Activated naive CD4-positive, alpha-beta T cell treated with anti-CD3 and anti-CD28 coated beads, Interleukin-2, amount 50 U/mL, for 16 hours (primary cell): ENCODE measurements at regions not wholly inside any gene's neighbourhood (a gene's known extent, or its start where the extent isn't known, plus 50 kb on each side); places are given as distances from the start of the nearest gene placed in this dataset.
"Not testable (repeated sequence)": the region's sequence is repeated elsewhere in the genome, so short reads cannot be mapped to it uniquely, and the experiment has no call there.

ENCODE experiments used
- DNase-seq: peaks from one replicate; pipeline ENCODE4 v3.0.0-alpha.2; 2020

DNA sequence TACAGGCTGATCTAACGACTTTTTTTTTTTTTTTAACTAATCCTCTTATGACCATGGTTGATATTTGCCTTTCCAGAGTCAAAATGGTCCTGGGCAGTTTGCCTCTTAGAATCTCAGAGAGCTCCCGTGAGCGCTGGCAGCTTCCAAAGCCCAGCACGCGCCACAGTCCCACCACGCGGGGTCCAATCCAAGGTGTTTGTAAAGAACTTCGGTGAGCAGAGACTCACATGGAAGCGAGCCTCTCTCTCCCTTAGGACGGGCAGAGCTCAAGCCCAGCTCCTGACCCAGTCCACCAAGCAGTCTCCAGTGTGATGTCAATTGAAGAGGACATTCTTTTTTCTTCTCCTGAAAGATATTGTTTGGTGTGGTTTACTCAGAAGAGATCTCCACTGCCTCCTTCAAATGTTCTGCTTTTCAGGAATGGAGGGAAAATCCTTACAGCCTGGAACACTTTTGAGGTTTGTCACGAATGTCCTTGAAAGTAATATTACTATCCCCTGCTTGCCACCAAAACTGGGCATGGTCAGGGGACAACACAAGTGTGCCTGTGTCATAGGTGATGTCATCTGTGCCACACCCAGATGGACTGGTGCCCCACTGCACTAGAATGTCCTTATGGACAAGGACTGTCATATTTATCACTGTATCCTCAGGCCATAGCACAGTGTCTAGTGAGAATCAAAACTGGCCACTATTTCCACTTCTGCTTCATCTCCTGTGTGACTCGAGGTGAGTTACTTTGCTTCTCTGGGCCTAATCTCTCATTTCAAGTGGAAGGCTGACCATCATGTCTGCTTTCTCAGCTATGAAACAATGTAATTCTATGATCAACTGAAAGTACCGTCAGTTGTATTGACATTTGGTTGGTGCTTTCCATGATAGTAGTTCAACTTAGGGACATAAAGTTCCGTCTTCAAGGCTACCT, 97.4 kb upstream of the EDEM3 start:
- no peak for DNase-seq

DNA sequence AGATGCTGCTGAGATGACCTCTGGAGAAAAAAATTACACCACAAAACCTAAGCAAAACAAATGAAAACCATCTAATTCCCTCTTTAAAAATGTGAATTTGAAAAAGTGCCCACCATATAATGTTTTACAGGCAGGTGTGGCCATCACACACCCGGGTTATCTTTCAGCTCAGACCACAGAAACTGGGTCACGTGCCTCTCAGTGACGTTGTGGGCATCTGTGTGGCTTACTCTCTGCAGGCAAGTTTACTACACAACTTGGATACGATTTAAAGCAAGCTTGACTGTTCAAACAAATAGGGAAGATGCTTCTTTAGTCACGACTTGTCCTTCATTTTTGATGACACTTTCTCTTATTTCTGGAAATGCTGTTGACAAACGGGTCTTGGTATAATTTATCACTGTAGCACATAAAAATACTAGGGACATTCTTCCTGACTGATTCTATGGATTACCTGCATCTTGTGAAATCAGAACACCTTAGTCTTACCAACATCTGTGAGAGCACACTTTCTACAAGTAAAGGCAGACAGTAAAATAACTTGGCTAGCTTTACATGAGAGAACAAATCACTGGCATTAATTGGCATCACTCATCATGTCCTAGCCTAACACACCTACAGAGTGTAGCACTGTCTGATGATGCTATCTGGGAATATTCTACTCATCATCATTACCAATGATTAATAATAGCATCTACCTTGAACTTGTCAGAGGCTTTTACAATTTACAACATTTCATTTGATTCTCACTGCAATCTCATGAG, 89.3 kb upstream of the EDEM3 start:
- DNase-seq, result no peak

DNA sequence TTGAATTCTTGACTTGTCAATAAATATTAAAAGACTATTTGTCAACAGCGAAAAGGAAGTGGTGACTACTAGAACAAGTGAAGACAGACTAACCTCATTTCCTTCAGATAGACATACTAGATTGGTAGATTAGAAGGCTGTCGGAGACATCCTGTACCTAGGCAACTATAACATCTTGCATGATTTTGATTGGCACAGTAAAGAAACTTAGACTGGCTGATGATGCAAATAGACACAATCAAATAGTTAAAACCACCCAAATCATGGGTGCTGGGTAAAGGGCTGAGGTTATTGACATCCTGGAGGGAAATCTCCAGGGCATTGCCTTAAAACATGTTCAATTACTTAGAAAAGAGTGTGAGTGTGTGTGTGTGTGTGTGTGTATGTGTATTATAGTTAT, 85.9 kb upstream of the EDEM3 start:
- DNase-seq, result no peak

DNA sequence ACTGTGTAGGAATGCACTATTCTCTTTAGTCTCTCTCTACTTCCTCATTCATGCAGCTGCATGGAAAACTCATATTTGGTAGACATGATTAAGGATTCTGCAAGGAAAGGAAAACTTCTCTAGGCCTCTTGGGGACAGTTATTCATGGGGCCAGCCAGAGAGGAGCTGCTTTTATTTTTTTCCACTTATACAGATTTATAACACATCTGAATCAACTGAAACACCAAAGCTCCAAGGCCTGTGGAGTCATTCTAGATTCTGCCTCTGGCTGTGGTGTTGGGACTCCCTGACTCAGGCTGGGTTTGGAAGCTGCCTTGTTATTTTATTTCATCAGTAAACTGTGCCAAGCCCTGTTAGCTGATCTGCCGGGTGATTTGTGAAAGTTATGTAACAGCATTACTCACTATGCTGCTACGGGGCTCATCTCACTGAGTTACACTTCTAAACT, 83.9 kb upstream of the EDEM3 start:
- no peak for DNase-seq

DNA sequence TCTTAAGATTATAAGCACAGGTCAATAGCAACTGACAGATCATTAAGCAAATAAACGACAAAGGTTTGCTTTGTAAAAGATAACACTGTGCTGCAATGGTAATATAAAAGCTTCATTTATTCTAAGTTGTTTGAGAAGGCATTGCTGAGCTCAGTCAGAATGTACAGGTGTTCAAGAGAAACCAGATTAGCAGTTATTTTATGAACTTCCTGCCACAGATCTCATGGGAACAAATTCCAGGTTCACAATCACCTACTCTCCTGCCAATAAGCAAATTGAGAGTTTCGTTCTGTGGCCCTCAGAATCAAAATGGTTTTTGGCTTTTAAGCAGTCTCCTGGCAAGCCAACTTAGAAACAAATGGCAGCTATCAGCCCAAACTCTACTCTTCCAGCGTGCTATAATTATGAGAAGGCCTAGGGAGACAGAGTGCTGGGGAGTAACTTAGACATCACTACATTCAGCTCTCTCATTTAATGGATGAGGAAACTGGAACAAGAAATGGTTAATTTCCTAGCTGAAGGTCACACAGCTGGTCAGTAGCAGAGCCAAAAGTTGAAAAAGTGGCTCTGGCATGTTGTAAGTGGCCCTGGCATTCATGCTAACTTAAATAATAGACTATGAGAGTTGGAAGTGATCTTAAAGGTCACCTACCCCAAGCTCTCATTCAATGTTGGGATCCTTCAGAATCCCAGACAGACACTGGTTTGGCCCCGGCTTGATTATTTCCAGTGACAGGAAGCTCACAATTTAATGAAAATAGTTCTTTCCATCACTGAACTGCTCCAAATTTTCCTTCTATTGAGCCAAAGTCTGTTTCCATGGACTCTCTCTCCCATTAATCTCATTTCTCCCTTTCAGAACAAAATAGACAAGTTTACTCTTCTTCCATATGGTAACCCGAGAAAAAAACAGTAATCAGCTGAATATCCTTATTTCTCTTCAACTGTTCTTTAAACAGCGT, 82.6 kb upstream of the EDEM3 start:
- DNase-seq, result no peak

DNA sequence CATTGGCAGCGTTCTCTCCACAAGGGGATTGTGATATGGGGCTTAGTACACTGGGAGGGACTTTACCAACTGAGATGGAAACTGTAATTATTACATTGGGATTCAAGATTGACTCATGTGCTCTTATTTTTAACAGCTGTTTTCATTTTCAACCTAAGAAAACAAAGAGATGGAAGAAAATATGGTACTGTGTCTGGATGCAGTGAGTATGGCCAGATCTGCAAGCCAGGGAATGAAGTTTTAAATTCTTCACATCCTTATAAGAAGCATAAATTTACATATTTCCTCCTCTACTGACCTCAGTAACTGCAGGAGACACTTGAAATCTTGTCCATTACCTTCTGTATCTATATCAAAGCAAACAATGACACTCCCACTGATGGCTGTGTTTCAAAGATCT, 81.5 kb upstream of the EDEM3 start:
- DNase-seq, result no peak

DNA sequence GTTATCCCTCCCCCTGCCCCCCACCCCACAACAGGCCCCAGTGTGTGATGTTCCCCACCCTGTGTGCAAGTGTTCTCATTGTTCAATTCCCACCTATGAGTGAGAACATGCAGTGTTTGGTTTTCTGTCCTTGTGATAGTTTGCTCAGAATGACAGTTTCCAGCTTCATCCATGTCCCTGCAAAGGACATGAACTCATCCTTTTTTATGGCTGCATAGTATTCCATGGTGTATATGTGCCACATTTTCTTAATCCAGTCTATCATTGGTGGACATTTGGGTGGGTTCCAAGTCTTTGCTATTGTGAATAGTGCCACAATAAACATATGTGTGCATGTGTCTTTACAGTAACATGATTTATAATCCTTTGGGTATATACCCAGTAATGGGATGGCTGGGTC, 79.3 kb upstream of the EDEM3 start:
- not testable (repeated sequence) for DNase-seq

DNA sequence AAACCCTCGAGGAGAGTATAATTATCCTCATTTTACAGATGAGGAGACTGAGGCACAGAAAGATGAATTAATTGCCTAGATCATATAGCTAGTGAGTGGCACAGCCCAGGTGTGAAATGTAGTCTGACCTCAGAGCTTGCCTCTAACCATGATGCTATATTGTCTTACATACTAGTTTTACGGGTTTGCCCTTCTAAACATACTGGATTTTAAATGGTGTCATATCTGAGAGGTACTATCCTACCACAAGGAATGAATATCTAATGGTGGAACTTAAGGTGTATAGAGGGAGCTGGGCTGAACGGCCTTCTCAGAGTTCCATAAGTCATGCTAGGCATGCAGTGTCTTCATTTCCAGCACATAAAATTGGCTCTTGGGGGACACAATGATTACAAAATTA, 77.9 kb upstream of the EDEM3 start:
- DNase-seq, result no peak

DNA sequence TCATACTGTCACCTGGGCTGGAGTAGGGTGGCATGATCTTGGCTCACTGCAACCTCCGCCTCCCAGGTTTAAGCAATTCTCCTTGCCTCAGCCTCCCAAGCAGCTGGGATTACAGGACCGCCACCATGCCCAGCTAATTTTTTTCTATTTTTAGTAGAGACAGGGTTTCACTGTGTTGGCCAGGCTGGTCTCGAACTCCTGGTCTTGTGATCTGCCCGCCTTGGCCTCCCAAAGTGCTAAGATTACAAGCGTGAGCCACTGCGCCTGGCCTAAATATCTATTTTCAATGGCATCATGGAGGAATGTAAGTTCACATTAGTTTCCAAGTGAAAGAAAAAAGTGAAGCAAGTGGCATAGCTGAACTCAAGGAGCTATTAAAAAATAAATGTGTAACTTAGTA, 74.8 kb upstream of the EDEM3 start:
- DNase-seq, result not testable (repeated sequence)

DNA sequence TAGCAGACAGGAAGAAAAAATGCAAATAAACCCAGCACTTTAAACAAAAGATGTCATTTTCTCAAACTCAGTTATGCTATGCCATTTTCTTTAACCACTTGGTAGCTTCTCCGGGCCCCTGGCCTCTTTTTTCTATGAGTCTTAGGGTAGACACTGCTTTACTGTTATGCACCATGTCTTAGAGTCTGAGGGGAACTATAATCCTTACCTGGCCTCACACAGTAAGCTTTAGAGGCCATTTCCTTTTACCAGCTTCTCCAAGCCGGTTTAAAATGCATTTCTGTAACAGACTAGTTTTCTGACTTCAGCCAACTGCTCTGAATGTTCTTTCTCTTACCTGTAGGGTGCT, 73.7 kb upstream of the EDEM3 start:
- no peak for DNase-seq

DNA sequence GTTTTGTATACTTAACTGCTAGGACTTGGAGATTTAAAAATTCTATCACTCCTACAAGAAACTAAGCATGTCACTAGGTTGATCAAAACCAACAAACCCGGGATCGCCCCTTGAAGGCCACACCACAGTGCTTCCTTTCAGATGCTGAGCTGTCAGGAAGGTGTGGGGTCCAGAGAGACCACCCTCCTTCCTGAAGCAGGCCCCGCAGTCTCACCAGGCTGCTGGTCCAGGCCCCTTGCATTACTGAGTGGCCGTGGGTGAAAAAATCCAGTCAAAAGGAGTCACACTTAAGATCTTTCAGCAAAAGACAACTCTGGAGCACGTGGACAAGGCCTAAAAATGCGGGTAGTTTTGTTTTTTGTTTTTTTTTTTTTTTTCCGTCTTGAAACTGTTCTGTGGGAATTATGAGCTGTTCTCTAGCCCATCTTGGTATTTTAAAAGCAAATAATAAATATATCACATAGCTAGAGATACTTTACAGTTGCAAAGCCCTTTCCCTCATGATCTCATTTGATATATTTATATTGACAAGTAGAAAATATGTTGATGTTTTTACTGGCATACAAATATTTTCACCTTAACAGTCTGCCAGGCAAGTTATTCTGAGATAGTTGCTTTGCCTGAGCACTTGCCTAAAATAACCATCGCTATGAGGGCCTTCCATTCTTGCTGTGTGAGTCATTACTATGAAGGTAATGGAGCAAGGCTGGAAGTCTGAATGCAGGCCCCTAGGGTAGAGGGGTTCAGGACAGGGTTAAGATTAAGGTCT, 73.1 kb upstream of the EDEM3 start:
- no peak for DNase-seq

DNA sequence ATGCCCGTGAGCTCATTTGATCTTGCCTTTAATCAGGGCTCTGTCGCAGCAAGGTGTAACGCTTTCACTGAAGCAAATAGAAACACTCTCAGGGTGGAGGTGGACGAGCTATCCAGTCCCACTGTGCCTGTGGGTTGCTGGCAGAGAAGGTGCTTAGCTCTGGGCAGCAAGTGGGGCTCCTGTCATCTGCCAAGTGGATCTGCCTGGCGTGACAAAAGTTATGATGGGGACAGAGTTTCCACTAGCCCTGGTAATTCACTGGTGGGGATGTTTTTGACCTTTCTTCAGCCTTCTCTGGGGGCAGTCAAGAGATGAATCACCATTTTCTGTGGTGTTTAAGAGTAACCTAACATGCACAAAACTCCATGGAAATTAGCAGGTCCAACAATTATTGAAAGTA, 71.3 kb upstream of the EDEM3 start:
- no peak for DNase-seq

DNA sequence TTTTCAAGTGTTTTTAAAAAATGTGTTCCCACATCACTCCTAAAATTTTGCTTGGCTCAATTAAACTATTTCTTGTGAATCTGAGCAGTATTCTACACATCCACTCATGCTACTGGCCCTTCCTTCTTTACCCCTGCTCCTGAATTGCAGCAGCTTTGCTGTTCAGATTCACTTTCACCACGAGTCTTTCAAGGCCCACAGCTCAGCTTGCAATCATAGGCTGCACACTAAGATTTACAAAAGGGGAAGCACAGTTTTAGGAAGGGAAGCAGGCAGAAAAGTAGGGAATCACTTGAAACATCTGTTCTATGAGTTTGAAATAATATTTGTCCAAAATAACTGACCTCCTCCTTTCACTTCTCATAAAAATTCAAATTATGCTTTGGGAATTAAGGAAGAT, 70.9 kb upstream of the EDEM3 start:
- no peak for DNase-seq

DNA sequence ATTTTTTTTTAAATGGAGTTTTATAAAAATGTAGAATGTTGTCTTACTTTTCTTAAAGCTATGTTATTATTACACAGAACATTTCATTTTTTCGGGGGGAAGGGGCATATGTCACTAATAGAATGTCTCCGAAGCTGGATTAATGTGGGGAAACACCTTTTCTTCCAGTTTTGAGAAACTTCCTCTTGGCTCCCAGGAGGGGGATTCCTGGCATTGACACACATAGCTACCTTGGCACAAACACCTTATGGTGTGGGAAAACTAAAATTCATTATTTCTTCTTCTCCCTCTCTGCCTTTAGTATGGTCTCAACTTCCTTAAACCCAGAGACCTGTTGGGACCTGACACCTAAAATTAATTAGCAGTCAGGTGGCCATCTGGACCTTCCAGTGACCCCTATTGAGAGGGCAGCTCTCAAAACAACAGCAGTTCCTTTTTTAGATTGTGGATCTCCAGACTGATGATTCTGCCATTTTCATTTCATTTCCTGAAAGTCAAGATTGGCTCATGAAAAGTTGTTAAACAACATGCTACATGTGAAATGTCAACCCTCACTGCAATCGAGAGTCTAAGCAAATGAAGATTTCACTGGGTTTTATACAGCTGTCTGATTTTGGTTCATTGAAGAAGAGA, 70.1 kb upstream of the EDEM3 start:
- no peak for DNase-seq

DNA sequence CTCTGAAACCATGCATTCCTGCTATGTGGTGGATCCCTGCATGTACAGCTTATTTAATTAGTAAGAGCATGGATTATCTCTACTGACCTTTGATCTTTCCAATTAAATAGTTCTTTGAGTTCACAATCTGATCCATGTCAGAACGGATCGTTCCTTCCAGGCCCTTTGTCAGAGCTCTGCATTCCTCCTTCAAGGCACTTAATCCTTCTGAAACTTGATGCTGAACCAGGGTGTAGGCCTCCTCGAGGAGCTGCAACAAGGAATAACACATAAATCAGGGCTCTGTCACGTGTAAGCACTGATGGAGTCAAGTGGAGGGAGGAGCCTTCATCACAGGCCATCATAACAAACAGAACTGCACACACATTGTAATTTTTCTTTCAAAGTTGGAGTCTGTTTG, 68.4 kb upstream of the EDEM3 start:
- no peak for DNase-seq

DNA sequence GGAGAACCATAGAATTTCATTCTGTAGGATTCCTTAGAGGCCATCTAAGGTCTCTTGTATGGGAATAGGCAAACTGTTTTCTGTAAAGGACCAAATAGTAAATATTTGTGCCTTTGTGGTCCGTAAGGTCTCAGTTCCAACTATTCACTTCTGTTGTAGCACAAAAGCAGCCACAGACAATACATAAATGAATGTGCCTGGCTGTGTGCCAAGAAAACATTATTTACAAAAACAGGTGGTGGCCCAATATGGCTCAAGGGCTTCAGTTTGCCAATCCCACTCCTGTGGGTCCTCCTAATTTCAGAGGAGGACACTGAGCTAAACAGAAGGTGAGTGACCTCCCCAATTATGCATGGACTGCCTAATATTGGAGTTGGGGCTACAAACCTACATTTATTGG, 67.6 kb upstream of the EDEM3 start:
- DNase-seq, result no peak

DNA sequence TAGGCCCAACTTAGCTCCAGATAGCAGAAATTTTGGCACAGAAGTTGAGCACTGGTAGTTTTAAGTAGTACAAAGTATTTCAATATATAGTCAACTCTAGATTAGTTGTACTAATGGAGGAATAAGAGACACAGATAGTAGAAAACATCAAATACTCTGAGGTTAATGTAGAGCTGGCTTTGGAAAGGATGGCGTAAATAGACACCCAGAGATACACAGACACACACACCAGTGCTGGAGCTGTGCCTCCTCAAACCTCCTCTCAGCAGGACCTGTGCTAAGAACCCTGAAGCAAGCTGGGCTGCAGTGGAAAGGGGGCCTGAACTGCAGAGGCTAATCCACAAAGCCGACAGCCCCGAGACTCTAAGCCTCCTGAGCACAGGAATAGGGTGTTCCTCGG, 67.0 kb upstream of the EDEM3 start:
- no peak for DNase-seq

DNA sequence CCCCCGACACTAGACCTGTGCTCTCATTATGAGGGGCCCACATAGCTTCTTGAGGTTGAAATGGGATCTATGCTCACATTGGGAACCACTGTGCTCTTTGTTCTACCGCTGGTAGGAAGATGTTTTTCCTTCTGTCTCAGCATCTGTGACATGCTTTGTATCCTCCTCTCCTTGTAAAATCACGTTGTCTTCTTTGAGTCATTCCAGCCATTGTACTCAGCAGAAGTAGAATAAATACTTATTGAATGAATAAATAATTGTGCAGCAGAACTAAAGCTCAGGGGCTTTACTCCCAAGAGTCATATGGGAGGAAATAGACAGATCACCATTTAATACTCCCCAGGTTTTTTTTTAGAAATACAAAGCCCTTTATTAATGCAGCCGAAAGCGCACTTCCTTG, 66.3 kb upstream of the EDEM3 start:
- no peak for DNase-seq

DNA sequence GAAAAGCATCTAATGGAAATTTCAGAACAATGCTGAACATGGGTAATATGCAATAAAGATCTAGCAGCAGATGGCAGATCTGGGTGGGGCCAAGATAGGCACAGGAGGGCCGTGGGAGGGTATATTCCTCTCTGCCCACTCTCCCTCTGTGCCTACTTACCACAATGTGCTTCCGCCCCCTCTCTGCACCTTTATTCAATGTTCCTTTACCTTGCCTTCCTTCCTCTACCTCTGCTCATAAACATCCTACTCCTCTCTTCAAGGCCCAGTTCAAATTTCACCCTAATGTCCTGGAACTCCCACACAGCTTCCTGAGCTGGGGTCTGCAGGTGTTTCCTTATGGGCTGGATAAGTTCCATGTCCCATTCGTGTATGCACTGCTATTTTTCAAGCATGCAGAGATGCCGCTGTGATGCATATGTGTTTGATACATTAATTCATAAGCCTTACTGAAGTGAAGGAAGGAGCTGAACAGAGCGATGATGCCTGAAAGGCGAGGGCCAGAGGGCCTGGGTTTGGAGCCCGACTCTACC, 65.6 kb upstream of the EDEM3 start:
- no peak for DNase-seq

DNA sequence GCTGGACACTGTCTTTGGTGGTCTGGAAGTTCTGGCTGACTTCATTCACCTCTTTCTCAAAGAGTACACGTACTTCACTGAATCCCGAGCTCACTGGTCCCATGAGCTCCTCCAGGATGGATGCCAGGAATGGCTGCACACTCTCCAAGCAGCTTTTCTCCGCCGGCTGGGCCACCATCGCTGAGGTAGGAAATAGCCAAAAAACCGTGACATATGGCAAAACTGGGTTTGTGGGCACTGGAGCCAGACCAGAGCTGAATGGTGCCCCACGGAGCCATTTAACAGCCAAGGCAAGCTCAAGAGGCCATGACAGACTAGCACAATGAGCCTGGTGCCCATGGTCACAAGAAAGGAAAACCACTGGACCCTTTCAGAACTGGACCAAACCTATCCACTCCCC, 64.0 kb upstream of the EDEM3 start:
- no peak for DNase-seq

DNA sequence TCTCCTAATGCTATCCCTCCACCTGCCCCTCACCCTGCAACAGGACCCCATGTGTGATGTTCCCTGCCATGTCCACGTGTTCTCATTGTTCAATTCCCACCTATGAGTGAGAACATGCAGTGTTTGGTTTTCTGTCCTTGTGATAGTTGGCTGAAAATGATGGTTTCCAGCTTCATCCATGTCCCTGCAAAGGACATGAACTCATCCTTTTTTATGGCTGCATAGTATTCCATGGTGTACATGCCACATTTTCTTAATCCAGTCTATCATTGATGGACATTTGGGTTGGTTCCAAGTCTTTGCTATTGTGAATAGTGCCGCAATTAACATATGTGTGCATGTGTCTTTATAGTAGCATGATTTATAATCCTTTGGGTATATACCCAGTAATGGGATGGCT, 62.3 kb upstream of the EDEM3 start:
- DNase-seq, result not testable (repeated sequence)
